CD4-positive, alpha-beta memory T cell (primary cell): ENCODE measurements at regions not wholly inside any gene's neighbourhood (a gene's known extent, or its start where the extent isn't known, plus 50 kb on each side); places are given as distances from the start of the nearest gene placed in this dataset.

Experiments used
- CTCF ChIA-PET: fragments of 350-600 bp; sonication (Branson Sonifier 250); formaldehyde crosslinking; loops from one replicate; lab custom pipeline; 2021; ENCODE audit warnings: inconsistent platforms; ENCODE audit not compliant: partially characterized antibody; lab: Charles Lee
- POLR2A ChIA-PET: fragments of 350-600 bp; sonication (Branson Sonifier 250); formaldehyde crosslinking; loops from one replicate; lab custom pipeline; 2021; ENCODE audit not compliant: partially characterized antibody; lab: Charles Lee
- DNase-seq, 5 donors: peaks; one replicate each; pipeline versions ENCODE4 v3.0.0 to v3.0.0-alpha.2; 2020 to 2022; ENCODE audit warnings: mixed read lengths in 1 of 5
- H3K27ac ChIP-seq: one replicate; pipeline ENCODE4 v1.7.0; 2013; ENCODE audit warnings: low read depth, low read length
- H3K27me3 ChIP-seq: 2 replicates; pipeline ENCODE4 v1.7.0; 2013; ENCODE audit warnings: mild to moderate bottlenecking, low read length, moderate library complexity; ENCODE audit not compliant: insufficient read depth
- H3K36me3 ChIP-seq: 2 replicates; pipeline ENCODE4 v1.7.0; 2013; ENCODE audit warnings: mild to moderate bottlenecking, low read length, moderate library complexity; ENCODE audit not compliant: insufficient read depth
- H3K4me1 ChIP-seq: 2 replicates; pipeline ENCODE4 v1.7.0; 2013; ENCODE audit warnings: mild to moderate bottlenecking, low read length, moderate library complexity; ENCODE audit not compliant: insufficient read depth
- H3K4me3 ChIP-seq, 2 donors: one replicate each; pipeline ENCODE4 v1.7.0; 2013; ENCODE audit warnings: low read length in 2 of 2, mild to moderate bottlenecking in 1 of 2
- H3K9me3 ChIP-seq, 2 donors: one replicate each; pipeline ENCODE4 v1.7.0; 2013; ENCODE audit warnings: low read length in 2 of 2, control low read depth in 1 of 2; ENCODE audit not compliant: control insufficient read depth in 1 of 2
- H3K27ac Mint-ChIP-seq, 7 donors: one replicate each; pipeline ENCODE4 v1.8.0; 2020 to 2021; ENCODE audit warnings: mixed read lengths in 7 of 7, mild to moderate bottlenecking in 6 of 7, inconsistent platforms in 3 of 7, moderate library complexity in 3 of 7
- H3K27me3 Mint-ChIP-seq, 2 donors: one replicate each; pipeline ENCODE4 v1.8.0; 2020 to 2021; ENCODE audit warnings: mixed read lengths in 2 of 2
- H3K36me3 Mint-ChIP-seq, 2 donors: one replicate each; pipeline ENCODE4 v1.8.0; 2020 to 2021; ENCODE audit warnings: mixed read lengths in 2 of 2, inconsistent platforms in 1 of 2, mild to moderate bottlenecking in 1 of 2
- H3K4me1 Mint-ChIP-seq, 4 donors: one replicate each; pipeline ENCODE4 v1.8.0; 2020 to 2021; ENCODE audit warnings: mixed read lengths in 4 of 4, mild to moderate bottlenecking in 1 of 4
- H3K4me3 Mint-ChIP-seq, 8 donors: one replicate each; pipeline ENCODE4 v1.8.0; 2020 to 2021; ENCODE audit warnings: mixed read lengths in 8 of 8, mild to moderate bottlenecking in 7 of 8, moderate library complexity in 6 of 8, inconsistent platforms in 3 of 8
- H3K9me3 Mint-ChIP-seq, 8 donors: one replicate each; pipeline ENCODE4 v1.8.0; 2020 to 2021; ENCODE audit warnings: mixed read lengths in 8 of 8, mild to moderate bottlenecking in 5 of 8, inconsistent platforms in 3 of 8, moderate library complexity in 1 of 8
- intact Hi-C: fragments of 100-400 bp; cut with micrococcal nuclease; formaldehyde crosslinking; loops from one replicate; pipeline ENCODE4 v1.15.1; 2023

- H3K36me3 ChIP-seq: no peaks in the 10 kb centered on the region
- no peak for DNase-seq
- no peaks in the 10 kb centered on the region for H3K9me3 ChIP-seq
- no peak overlapping the region for H3K4me3 Mint-ChIP-seq
- H3K4me1 ChIP-seq: no peaks in the 10 kb centered on the region
- no peaks in the 10 kb centered on the region for H3K36me3 Mint-ChIP-seq
- H3K27me3 ChIP-seq: no peaks in the 10 kb centered on the region
- no peaks in the 10 kb centered on the region for H3K4me1 Mint-ChIP-seq
- H3K9me3 Mint-ChIP-seq: peaks cover 0 to 4% (median 0%) of the 10 kb centered on the region in 8 donors
- intact Hi-C loops: no loop called here
- ChIA-PET CTCF (interaction anchor here (1.2 kb wide), 1 partner anchor 41 kb away, joined by 3 read pairs; no protein-coding TSS in a partner anchor), POLR2A (no interaction called here)
- no peak overlapping the region for H3K27ac ChIP-seq
- no peak overlapping the region for H3K27ac Mint-ChIP-seq
- H3K27me3 Mint-ChIP-seq: no peaks in the 10 kb centered on the region
- H3K4me3 ChIP-seq: no peak overlapping the region
Observed at GRCh38 chr1:82560566-82560965, 759.8 kb downstream of the ADGRL2 start.

- intact Hi-C loops: no loop called here
- no peak overlapping the region for H3K4me3 ChIP-seq
Observed at GRCh38 chr1:82555501-82555900, 754.8 kb downstream of the ADGRL2 start.

GRCh38 chr1:82549841-82550240, 749.1 kb downstream of the ADGRL2 start:
- no peak overlapping the region for H3K4me3 ChIP-seq
- H3K4me1 Mint-ChIP-seq: no peaks in the 10 kb centered on the region
- no peak for DNase-seq
- H3K27me3 ChIP-seq: no peaks in the 10 kb centered on the region
- no peaks in the 10 kb centered on the region for H3K4me1 ChIP-seq
- intact Hi-C loops: no loop called here
- peaks cover 0 to 10% (median 4%) of the 10 kb centered on the region in 8 donors for H3K9me3 Mint-ChIP-seq
- H3K27me3 Mint-ChIP-seq: no peaks in the 10 kb centered on the region
- no peak overlapping the region for H3K4me3 Mint-ChIP-seq
- H3K36me3 ChIP-seq: no peaks in the 10 kb centered on the region
- POLR2A ChIA-PET: no interaction called here
- no peaks in the 10 kb centered on the region for H3K9me3 ChIP-seq
- H3K27ac ChIP-seq: no peak overlapping the region
- CTCF ChIA-PET: no interaction called here
- no peak overlapping the region for H3K27ac Mint-ChIP-seq
- H3K36me3 Mint-ChIP-seq: no peaks in the 10 kb centered on the region

More at GRCh38 chr1:82555501-82555900, 754.8 kb downstream of the ADGRL2 start:
- Mint-ChIP-seq H3K9me3 (peaks cover 0 to 10% (median 3%) of the 10 kb centered on the region in 8 donors), H3K36me3 (no peaks in the 10 kb centered on the region), H3K4me3 (no peak overlapping the region), H3K4me1 (no peaks in the 10 kb centered on the region), H3K27ac (no peak overlapping the region), H3K27me3 (no peaks in the 10 kb centered on the region)
- Histone ChIP-seq H3K27me3 (no peaks in the 10 kb centered on the region), H3K4me1 (no peaks in the 10 kb centered on the region), H3K36me3 (no peaks in the 10 kb centered on the region), H3K27ac (no peak overlapping the region), H3K9me3 (no peaks in the 10 kb centered on the region)
- ChIA-PET CTCF (no interaction called here), POLR2A (no interaction called here)
- DNase-seq: no peak

DNA sequence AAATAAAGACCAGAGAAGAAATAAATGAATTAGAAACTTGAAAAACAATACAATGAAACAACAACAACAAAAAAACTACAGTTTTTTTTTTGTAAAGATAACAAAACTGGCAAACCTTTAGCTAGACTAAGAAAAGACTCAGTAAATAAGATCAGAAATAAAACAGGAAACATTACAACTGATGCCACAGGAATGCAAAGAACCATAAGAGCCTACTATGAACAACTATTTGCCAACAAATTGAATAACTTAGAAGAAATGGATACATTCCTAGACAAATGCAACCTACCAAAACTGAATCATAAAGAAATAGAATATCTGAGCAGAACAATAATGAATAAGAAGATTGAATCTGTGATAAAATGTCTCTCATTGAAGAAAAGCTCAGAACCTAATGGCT, 742.0 kb downstream of the ADGRL2 start:
- Histone ChIP-seq H3K27ac (no peak overlapping the region), H3K27me3 (no peaks in the 10 kb centered on the region), H3K4me3 (no peak overlapping the region), H3K9me3 (no peaks in the 10 kb centered on the region), H3K4me1 (no peaks in the 10 kb centered on the region), H3K36me3 (no peaks in the 10 kb centered on the region)
- DNase-seq: no peak
- intact Hi-C loops: no loop called here
- H3K27me3 Mint-ChIP-seq: no peaks in the 10 kb centered on the region
- H3K4me3 Mint-ChIP-seq: no peak overlapping the region
- H3K36me3 Mint-ChIP-seq: no peaks in the 10 kb centered on the region
- no peak overlapping the region for H3K27ac Mint-ChIP-seq
- H3K4me1 Mint-ChIP-seq: no peaks in the 10 kb centered on the region
- POLR2A ChIA-PET: no interaction called here
- CTCF ChIA-PET: no interaction called here
- peaks cover 0 to 19% (median 9%) of the 10 kb centered on the region in 8 donors for H3K9me3 Mint-ChIP-seq

GRCh38 chr1:82542141-82542540, 741.4 kb downstream of the ADGRL2 start:
- CTCF ChIA-PET: interaction anchor here (1.6 kb wide), 1 partner anchor 11 kb away, joined by 3 read pairs; no protein-coding TSS in a partner anchor
- Mint-ChIP-seq H3K27me3 (no peaks in the 10 kb centered on the region), H3K4me1 (no peaks in the 10 kb centered on the region), H3K4me3 (no peak overlapping the region), H3K36me3 (no peaks in the 10 kb centered on the region), H3K9me3 (peaks cover 0 to 22% (median 9%) of the 10 kb centered on the region in 8 donors), H3K27ac (no peak overlapping the region)
- no peaks in the 10 kb centered on the region for H3K36me3 ChIP-seq
- intact Hi-C loops: no loop called here
- H3K27me3 ChIP-seq: no peaks in the 10 kb centered on the region
- DNase-seq: no peak
- POLR2A ChIA-PET: no interaction called here
- no peaks in the 10 kb centered on the region for H3K9me3 ChIP-seq
- H3K4me1 ChIP-seq: no peaks in the 10 kb centered on the region
- H3K27ac ChIP-seq: no peak overlapping the region
- no peak overlapping the region for H3K4me3 ChIP-seq

- H3K9me3 Mint-ChIP-seq: peaks cover 0 to 18% (median 10%) of the 10 kb centered on the region in 8 donors
- no peak overlapping the region for H3K4me3 ChIP-seq
- no peak for DNase-seq
- H3K4me1 ChIP-seq: no peaks in the 10 kb centered on the region
- H3K4me3 Mint-ChIP-seq: no peak overlapping the region
- POLR2A ChIA-PET: no interaction called here
- H3K27ac ChIP-seq: no peak overlapping the region
- H3K27ac Mint-ChIP-seq: no peak overlapping the region
- H3K9me3 ChIP-seq: peaks cover 0 to 3% of the 10 kb centered on the region in 2 donors
- H3K27me3 Mint-ChIP-seq: no peaks in the 10 kb centered on the region
- H3K36me3 ChIP-seq: no peaks in the 10 kb centered on the region
- CTCF ChIA-PET: no interaction called here
- intact Hi-C loops: no loop called here
- H3K4me1 Mint-ChIP-seq: no peaks in the 10 kb centered on the region
- no peaks in the 10 kb centered on the region for H3K27me3 ChIP-seq
- no peaks in the 10 kb centered on the region for H3K36me3 Mint-ChIP-seq
Observed at GRCh38 chr1:82540006-82540405, 739.3 kb downstream of the ADGRL2 start.

GRCh38 chr1:82538876-82539275, 738.1 kb downstream of the ADGRL2 start:
- no peaks in the 10 kb centered on the region for H3K27me3 ChIP-seq
- H3K4me3 Mint-ChIP-seq: no peak overlapping the region
- ChIA-PET CTCF (no interaction called here), POLR2A (no interaction called here)
- no peaks in the 10 kb centered on the region for H3K27me3 Mint-ChIP-seq
- peaks cover 0 to 18% (median 10%) of the 10 kb centered on the region in 8 donors for H3K9me3 Mint-ChIP-seq
- no peaks in the 10 kb centered on the region for H3K4me1 Mint-ChIP-seq
- no peak overlapping the region for H3K27ac Mint-ChIP-seq
- H3K36me3 ChIP-seq: no peaks in the 10 kb centered on the region
- no peaks in the 10 kb centered on the region for H3K36me3 Mint-ChIP-seq
- no peak overlapping the region for H3K27ac ChIP-seq
- no peak overlapping the region for H3K4me3 ChIP-seq
- peaks cover 0 to 3% of the 10 kb centered on the region in 2 donors for H3K9me3 ChIP-seq
- H3K4me1 ChIP-seq: no peaks in the 10 kb centered on the region
- intact Hi-C loops: no loop called here
- no peak for DNase-seq

- Mint-ChIP-seq H3K4me3 (no peak overlapping the region), H3K9me3 (peaks cover 2 to 10% (median 7%) of the 10 kb centered on the region in 8 donors), H3K27ac (no peak overlapping the region), H3K4me1 (no peaks in the 10 kb centered on the region), H3K36me3 (no peaks in the 10 kb centered on the region), H3K27me3 (no peaks in the 10 kb centered on the region)
- H3K27me3 ChIP-seq: no peaks in the 10 kb centered on the region
- no peak overlapping the region for H3K4me3 ChIP-seq
- intact Hi-C loops: no loop called here
- no peak overlapping the region for H3K27ac ChIP-seq
- H3K9me3 ChIP-seq: peaks cover 0 to 3% of the 10 kb centered on the region in 2 donors
- no peaks in the 10 kb centered on the region for H3K36me3 ChIP-seq
- CTCF ChIA-PET: no interaction called here
- no peaks in the 10 kb centered on the region for H3K4me1 ChIP-seq
- POLR2A ChIA-PET: no interaction called here
- DNase-seq: no peak
Observed at GRCh38 chr1:82534996-82535395, 734.3 kb downstream of the ADGRL2 start.
